GM21360 (cell line): ENCODE measurements at regions not wholly inside any gene's neighbourhood (a gene's known extent, or its start where the extent isn't known, plus 50 kb on each side); places are given as distances from the start of the nearest gene placed in this dataset.
"Not testable (repeated sequence)": the region's sequence is repeated elsewhere in the genome, so short reads cannot be mapped to it uniquely, and the experiment has no call there.

Experiments used
- ATAC-seq: cut with Tn5 transposase; IDR thresholded peaks from one replicate; pipeline ENCODE4 v1.9.1; 2021; ENCODE audit warnings: mild to moderate bottlenecking, moderate library complexity; ENCODE audit not compliant: unreplicated experiment

DNA sequence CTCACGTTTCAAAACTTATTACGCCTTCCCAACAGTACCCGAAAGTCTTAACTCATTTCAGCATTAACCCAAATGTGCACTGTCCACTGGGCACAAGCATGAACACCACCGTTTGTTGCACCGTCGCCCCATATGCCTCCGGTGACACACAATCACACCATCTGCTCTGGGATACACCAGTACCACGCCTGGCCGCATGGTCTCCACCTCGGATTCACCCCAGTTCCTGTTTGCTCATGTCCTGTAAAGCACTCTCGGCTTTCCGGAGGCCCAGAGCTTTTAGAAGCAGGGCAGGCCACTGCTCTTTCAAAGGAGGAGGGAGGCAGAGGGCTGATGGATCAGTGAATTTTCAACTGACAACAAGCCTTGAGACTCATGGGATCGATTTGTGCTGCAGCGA is 1570.0 kb upstream of the DEFB115 start:
- ATAC-seq = no peak

- no peak for ATAC-seq
These were observed 1567.8 kb upstream of the DEFB115 start for GRCh38 chr20:29689411-29690225.

DNA sequence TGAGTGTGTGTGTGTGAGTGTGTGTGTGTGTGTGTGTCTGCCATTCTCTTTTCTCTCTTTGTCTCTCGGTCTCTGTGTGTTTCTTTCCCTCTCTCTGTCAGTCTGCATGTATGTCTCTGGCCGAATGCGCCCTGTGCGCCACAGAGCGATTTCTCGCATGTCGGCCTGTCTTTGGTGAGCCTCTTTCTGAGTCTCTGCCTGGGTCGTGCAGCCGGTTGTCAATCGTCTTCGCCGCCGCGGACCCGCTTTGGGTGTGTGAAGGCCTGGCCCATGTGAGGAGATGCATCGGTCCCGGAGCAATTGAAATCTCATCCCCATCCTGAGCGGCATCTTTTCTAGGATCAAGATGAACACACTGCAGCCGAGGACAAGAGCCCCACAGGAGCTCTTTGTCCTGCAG is 1567.2 kb upstream of the DEFB115 start:
- ATAC-seq = no peak

DNA sequence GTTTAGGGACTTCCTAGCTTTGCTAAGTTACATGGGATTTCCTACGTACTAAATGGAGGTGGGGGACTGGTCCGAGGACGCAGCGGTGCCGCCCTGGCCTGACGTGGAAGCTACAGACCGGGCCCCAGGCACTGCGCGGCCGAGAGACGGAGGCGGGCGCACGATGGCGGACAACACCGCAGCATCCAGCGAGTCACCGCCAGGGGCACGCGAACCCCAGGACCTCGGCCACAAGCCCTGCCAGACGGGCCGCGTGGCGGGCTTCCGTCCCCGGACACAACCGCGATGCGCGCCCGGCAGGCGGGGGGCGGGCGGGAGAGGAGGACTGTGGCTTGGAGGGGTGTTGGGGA is 1516.9 kb upstream of the DEFB115 start:
- no peak for ATAC-seq

- no peak for ATAC-seq
These were observed 1516.4 kb upstream of the DEFB115 start for GRCh38 chr20:29740951-29741593.

DNA sequence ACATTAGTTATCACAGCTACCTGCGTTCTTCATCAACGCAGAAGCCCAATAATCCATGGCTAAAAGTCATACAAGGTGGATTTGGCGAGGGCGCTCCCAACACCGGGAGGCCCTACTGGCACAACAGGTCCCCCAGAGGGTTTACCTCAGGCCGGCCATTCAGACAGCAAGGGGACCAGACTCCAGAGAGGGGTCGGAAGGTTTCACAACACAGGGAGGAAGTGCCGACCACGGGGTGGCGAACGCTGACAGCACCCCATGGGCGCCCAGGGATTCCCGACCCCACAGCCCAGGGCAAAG is 1515.9 kb upstream of the DEFB115 start:
- no peak for ATAC-seq

GRCh38 chr20:29741894-29742698 is 1515.4 kb upstream of the DEFB115 start:
- ATAC-seq = no peak

DNA sequence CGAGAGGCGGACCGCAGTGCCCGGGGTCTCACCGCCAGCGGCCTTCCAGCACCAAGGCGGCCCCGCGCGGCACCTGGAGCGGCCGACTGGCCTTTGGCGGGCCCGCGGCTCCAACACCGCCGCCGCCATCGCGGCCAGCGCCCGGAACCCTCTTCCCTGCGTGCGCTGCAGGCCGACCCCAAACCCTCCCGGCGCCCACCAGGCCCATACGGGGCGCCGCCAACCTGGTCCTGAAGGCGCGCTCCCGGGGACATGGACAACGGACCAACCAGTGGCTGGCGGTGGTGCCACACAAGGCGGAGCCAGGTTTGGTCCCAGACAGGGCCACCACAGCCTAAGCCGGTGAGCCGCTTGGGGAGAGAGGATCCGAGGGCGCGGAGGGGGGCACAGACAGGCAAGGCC is 1514.8 kb upstream of the DEFB115 start:
- no peak for ATAC-seq

DNA sequence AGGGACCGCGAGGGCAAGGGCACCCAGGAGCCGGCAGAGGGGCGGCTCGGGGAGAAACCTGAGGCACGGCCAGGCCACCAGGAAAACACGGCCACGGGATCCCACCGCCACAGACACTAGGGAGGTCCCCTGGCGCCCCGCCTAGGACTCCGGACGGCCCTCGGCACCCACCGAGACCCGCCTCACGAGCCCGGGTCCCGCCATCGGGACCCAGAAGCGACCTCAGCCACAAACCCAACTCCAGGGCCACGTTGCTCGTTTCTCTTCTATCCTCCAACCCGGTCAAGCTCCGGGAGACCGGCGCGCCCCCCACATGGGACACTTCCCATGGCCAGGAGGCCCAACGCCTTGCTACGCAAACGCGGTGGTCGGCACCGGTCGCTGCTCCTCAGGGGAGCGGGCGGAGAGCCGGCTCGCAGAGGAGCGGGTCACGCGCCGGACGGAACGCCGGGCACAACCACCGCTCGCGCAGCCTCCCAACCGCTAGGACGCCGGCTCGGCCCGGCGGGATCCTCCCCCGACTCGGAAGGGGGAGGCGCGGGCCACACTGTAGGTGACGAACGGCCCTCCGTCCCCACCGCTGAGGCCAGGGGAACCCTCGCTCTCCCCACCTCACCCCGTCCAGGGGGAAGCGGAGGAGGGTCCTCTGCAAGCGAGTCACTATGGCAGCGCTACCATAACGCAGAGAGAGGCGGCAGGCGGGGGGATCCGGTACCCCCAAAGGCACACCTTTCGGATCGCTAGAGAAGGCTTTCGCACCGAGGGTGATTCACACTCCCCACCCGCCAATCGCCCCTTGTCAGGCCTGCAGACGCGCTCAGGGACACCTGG is 1514.1 kb upstream of the DEFB115 start:
- ATAC-seq = no peak

GRCh38 chr20:29744071-29744470 is 1513.4 kb upstream of the DEFB115 start:
- ATAC-seq = no peak

DNA sequence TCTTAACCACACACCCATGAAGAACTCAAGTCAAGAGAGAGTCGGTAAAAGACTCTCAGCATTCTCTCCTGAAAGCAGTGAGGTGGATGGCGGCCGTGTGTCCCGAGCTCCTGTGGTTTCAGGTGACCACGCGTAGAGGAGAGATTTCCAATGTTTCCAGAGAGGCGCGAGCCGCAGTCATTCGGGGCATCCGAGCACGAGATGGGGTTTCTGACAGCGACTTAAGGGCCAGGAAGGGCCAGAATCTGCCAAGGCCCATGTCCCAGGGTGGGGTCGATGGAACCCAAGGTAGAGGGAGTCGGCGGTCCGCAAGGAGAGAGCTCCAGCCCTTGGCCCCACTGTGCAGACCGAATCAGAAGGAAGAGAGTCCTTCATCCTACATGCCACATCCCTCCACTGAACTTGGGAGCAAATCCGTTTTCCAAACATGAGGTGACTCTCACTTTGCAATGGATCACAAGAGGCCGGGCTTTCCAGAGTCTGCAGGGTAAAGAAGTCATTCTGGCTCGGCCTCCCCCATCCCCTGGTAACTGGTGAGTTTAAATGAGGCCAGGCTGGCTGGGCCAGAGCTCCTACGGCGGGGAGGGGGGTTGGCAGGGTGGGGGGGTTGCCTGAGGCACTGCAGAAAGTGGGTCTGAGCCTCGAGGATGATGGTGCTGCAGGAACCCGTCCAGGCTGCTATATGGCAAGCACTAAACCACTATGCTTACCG is 1511.8 kb upstream of the DEFB115 start:
- not testable (repeated sequence) for ATAC-seq

DNA sequence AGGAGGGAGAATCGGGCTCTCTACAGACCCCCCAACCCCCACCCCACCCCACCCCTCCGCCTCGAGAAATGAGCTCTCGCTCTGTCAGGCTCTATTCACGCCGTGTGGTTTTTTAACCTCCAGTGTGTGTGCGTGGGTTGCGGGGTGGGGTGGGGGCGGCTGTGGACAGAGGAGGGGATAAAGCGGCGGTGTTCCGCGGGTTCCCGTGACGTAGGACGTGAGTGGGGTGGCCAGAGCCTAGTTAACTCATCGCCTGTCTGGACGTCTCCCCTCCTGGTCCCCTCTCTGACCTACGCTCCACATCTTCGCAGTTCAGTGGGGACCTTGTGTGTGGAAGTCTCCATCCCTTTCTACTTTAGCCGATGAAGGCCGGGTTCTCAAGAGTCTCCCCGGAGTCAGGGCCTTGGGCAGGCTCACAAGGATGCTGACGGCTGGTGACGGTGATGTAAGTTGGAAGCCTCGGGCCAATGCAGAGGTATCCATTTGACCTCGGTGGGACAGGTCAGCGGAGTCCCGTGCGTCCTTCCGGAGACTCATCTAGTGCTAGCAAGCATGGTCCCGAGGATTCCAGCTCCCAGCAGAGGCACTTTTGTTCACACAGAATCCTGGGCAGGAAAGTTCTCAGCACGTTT is 1507.1 kb upstream of the DEFB115 start:
- ATAC-seq = no peak

GRCh38 chr20:29752644-29753425 is 1504.6 kb upstream of the DEFB115 start:
- not testable (repeated sequence) for ATAC-seq

GRCh38 chr20:29753426-29753746 is 1504.1 kb upstream of the DEFB115 start:
- not testable (repeated sequence) for ATAC-seq

- ATAC-seq = not testable (repeated sequence)
These were observed 1503.6 kb upstream of the DEFB115 start for GRCh38 chr20:29753879-29754278.

- ATAC-seq = not testable (repeated sequence)
These were observed 1501.5 kb upstream of the DEFB115 start for GRCh38 chr20:29755854-29756498.

DNA sequence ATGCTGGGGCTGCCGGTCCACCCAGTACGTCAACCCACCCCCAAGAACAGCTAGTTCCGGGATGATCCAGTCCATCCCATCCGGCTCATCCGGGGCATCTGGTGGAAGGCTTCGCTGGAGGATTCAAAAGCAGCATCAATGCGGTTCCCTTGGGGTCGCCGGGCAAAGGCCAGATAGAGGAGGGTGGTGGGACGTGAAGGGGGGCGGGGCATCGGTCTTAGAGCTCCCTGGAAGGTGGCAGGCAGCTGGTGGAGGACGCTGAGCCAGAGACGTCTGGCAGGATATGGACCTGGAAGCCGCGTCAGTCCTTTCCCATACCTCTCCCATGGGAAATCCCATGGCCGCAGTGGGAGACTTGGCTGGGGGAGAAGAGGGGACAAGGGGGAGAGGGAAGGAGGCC is 1500.8 kb upstream of the DEFB115 start:
- ATAC-seq = no peak

GRCh38 chr20:29761621-29762385 is 1495.7 kb upstream of the DEFB115 start:
- ATAC-seq = not testable (repeated sequence)
